ENCODE measurements at regions not wholly inside any gene's neighbourhood (a gene's known extent, or its start where the extent isn't known, plus 50 kb on each side); places are given as distances from the start of the nearest gene placed in this dataset.

GRCh38 chr11:15830741-15831428 is 525.5 kb downstream of the SOX6 start:
- no peak for TF ChIP-seq CTCF (conservative IDR thresholded peaks at IDR 0.05)
- H3K23ac ChIP-seq (ENCODE audit: insufficient read length, low read depth, low read length), result no peak overlapping the region
- H2BK15ac ChIP-seq (ENCODE audit: low read depth, low read length), result no peak overlapping the region
- H3K14ac ChIP-seq (ENCODE audit: insufficient read depth, low read length), result no peak overlapping the region
- no peak overlapping the region for H2BK20ac ChIP-seq (ENCODE audit: low read depth, low read length, poor library complexity, severe bottlenecking)
- H4K91ac ChIP-seq (ENCODE audit: insufficient read length, low read depth, low read length), result no peak overlapping the region
- H3K27ac ChIP-seq (ENCODE audit: insufficient read length, low read depth, low read length), result no peak overlapping the region
- no peaks in the 10 kb centered on the region for H3K27me3 ChIP-seq (ENCODE audit: insufficient read depth, low read length)
- H3K79me1 ChIP-seq (ENCODE audit: insufficient read depth, low read depth, low read length, poor library complexity, severe bottlenecking), result no peaks in the 10 kb centered on the region
- H2BK12ac ChIP-seq (ENCODE audit: insufficient read length, low read depth, low read length), result no peak overlapping the region
- H3K4ac ChIP-seq (ENCODE audit: low read depth, low read length), result no peak overlapping the region
- H2BK5ac ChIP-seq (ENCODE audit: insufficient read length, low read length), result no peak overlapping the region
- H3K36me3 Mint-ChIP-seq (ENCODE audit: insufficient read depth in 1 of 3, low read depth in 3 of 3), result no peaks in the 10 kb centered on the region
- H2AK5ac ChIP-seq (ENCODE audit: insufficient read length, low read length), result no peak overlapping the region
- no peak overlapping the region for H4K8ac ChIP-seq (replicated peaks; ENCODE audit: insufficient read length, low read depth, low read length)
- DNase-seq, result no peak
- no peak overlapping the region for H3K9ac ChIP-seq (ENCODE audit: extremely low read depth, insufficient read length, low read length)
- H3K79me2 ChIP-seq (ENCODE audit: insufficient read depth, low read length), result no peaks in the 10 kb centered on the region
- H4K5ac ChIP-seq (ENCODE audit: insufficient read length, low read depth, low read length), result no peak overlapping the region
- H3K4me1 Mint-ChIP-seq, result peaks cover 0 to 3% of the 10 kb centered on the region in 2 experiments; a peak in 2 of 4 replicates
- peaks cover 4% of the 10 kb centered on the region for H3K27me3 Mint-ChIP-seq (ENCODE audit: low read depth)
- no peak overlapping the region for H2AFZ ChIP-seq (ENCODE audit: low read length)
- H3K18ac ChIP-seq (ENCODE audit: insufficient read length, low read depth, low read length), result no peak overlapping the region
- no peak overlapping the region for H3K27ac Mint-ChIP-seq
- H3K9me3 Mint-ChIP-seq, result no peaks in the 10 kb centered on the region
- H4K20me1 ChIP-seq (ENCODE audit: control insufficient read depth, insufficient read depth, insufficient read length), result no peaks in the 10 kb centered on the region
- H3K4me3 Mint-ChIP-seq, result no peak overlapping the region
- no peak overlapping the region for H3K56ac ChIP-seq (ENCODE audit: insufficient read length, low read depth, low read length)
- H3T11ph ChIP-seq (ENCODE audit: low read length), result no peak overlapping the region
- no peaks in the 10 kb centered on the region for H3K23me2 ChIP-seq (ENCODE audit: insufficient read length, low read depth, low read length, poor library complexity, severe bottlenecking)
- no peak overlapping the region for H2BK120ac ChIP-seq (ENCODE audit: low read depth, low read length, poor library complexity, severe bottlenecking)
- no peaks in the 10 kb centered on the region for H3K4me1 ChIP-seq (ENCODE audit: insufficient read depth, low read length)
- H3K9me3 ChIP-seq (ENCODE audit: control insufficient read depth, low read depth, low read length), result no peaks in the 10 kb centered on the region
- H3K4me2 ChIP-seq (ENCODE audit: insufficient read depth, insufficient read length, low read length), result no peak overlapping the region
- no CpG with 5 or more reads among the region's 9 CpGs for WGBS (ENCODE audit: extremely low coverage, insufficient read length, low lambda C conversion rate)

All from H9 (cell line).